PC-9 (cell line): ENCODE measurements at regions not wholly inside any gene's neighbourhood (a gene's known extent, or its start where the extent isn't known, plus 50 kb on each side); places are given as distances from the start of the nearest gene placed in this dataset.
"Not testable (repeated sequence)": the region's sequence is repeated elsewhere in the genome, so short reads cannot be mapped to it uniquely, and the experiment has no call there.

Experiments used
- CTCF ChIP-seq: fragments of 200-600 bp; sonication (generic); conservative IDR thresholded peaks from 2 replicates; pipeline ENCODE4 v1.6.1; 2017; ENCODE audit warnings: mixed run types, antibody characterized with exemption, mild to moderate bottlenecking, moderate library complexity
- EZH2 ChIP-seq: fragments of 200-600 bp; sonication (generic); IDR thresholded peaks from 2 replicates; pipeline ENCODE4 v1.8.0; 2017; ENCODE audit warnings: antibody characterized with exemption, low read depth

- TF ChIP-seq CTCF, EZH2: not testable (repeated sequence)
These were observed 1456.2 kb upstream of the GBE1 start for GRCh38 chr3:83217595-83218118.
